ENCODE measurements at regions not wholly inside any gene's neighbourhood (a gene's known extent, or its start where the extent isn't known, plus 50 kb on each side); places are given as distances from the start of the nearest gene placed in this dataset.

GRCh38 chr16:26546573-26546972, 520.2 kb upstream of the C16orf82 start:
- Histone ChIP-seq H3K36me3 (ENCODE audit: control insufficient read depth in 1 of 2, insufficient read depth in 2 of 2, low read length in 2 of 2) (no peaks in the 10 kb centered on the region), H3K9ac (ENCODE audit: low read length) (no peak overlapping the region), H3K9me2 (ENCODE audit: insufficient read depth) (no peaks in the 10 kb centered on the region), H3K27ac (ENCODE audit: low read depth, low read length) (no peak overlapping the region), H2AFZ (ENCODE audit: low read depth, low read length, poor library complexity, severe bottlenecking) (no peak overlapping the region), H3K27me3 (ENCODE audit: insufficient read depth, low read length) (no peaks in the 10 kb centered on the region), H3K4me3 (replicated peaks in 1 of 2; ENCODE audit: low read depth in 1 of 2, low read length in 2 of 2) (no peak overlapping the region), H3K4me2 (ENCODE audit: low read length) (no peak overlapping the region), H3K79me2 (ENCODE audit: insufficient read depth, low read length) (no peaks in the 10 kb centered on the region), H4K20me1 (ENCODE audit: insufficient read depth) (no peaks in the 10 kb centered on the region), H3K9me3 (ENCODE audit: control insufficient read depth in 1 of 2, insufficient read depth in 1 of 2, low read depth in 1 of 2, low read length in 2 of 2) (peaks cover 0 to 9% of the 10 kb centered on the region in 2 experiments; a peak in 1 of 4 replicates), H3K4me1 (ENCODE audit: control insufficient read depth in 1 of 2, insufficient read depth in 2 of 2, low read length in 2 of 2) (no peaks in the 10 kb centered on the region)
- CTCF ChIA-PET = no interaction called here
- BruUV-seq (replicated peaks) = no TSS peak
- TF ChIP-seq FOSL1 (IDR thresholded peaks at IDR 0.05; ENCODE audit: low read depth) (no peak), YY1 (IDR thresholded peaks at IDR 0.05; ENCODE audit: extremely low read depth, insufficient replicate concordance, low read depth, low read length) (no peak), ZFX (IDR thresholded peaks at IDR 0.05) (no peak), ELF1 (IDR thresholded peaks at IDR 0.05; ENCODE audit: borderline replicate concordance, low read depth) (no peak)
- ATAC-seq (no peak), DNase-seq (ENCODE audit: low read depth, low spot score) (no peak)
- POLR2A ChIA-PET = no interaction called here
- RAD21 ChIA-PET (ENCODE audit: low non-redundant PET in 1 of 2, low total read pairs in 2 of 2, uncharacterized antibody in 2 of 2, unreplicated experiment in 2 of 2) = no interaction called here
- intact Hi-C loops (cut with micrococcal nuclease) = no loop called here

- Histone ChIP-seq H3K9me2 (ENCODE audit: insufficient read depth) (no peaks in the 10 kb centered on the region), H3K4me2 (ENCODE audit: low read length) (no peak overlapping the region), H3K79me2 (ENCODE audit: insufficient read depth, low read length) (no peaks in the 10 kb centered on the region), H3K36me3 (ENCODE audit: control insufficient read depth in 1 of 2, insufficient read depth in 2 of 2, low read length in 2 of 2) (no peaks in the 10 kb centered on the region), H2AFZ (ENCODE audit: low read depth, low read length, poor library complexity, severe bottlenecking) (no peak overlapping the region), H4K20me1 (ENCODE audit: insufficient read depth) (no peaks in the 10 kb centered on the region), H3K27ac (ENCODE audit: low read depth, low read length) (no peak overlapping the region), H3K9me3 (ENCODE audit: control insufficient read depth in 1 of 2, insufficient read depth in 1 of 2, low read depth in 1 of 2, low read length in 2 of 2) (peaks cover 0 to 9% of the 10 kb centered on the region in 2 experiments; a peak in 1 of 4 replicates), H3K9ac (ENCODE audit: low read length) (no peak overlapping the region), H3K27me3 (ENCODE audit: insufficient read depth, low read length) (no peaks in the 10 kb centered on the region), H3K4me3 (replicated peaks in 1 of 2; ENCODE audit: low read depth in 1 of 2, low read length in 2 of 2) (no peak overlapping the region), H3K4me1 (ENCODE audit: control insufficient read depth in 1 of 2, insufficient read depth in 2 of 2, low read length in 2 of 2) (no peaks in the 10 kb centered on the region)
- POLR2A ChIA-PET = no interaction called here
- intact Hi-C loops (cut with micrococcal nuclease) = no loop called here
- ATAC-seq = no peak
- RAD21 ChIA-PET (ENCODE audit: low non-redundant PET in 1 of 2, low total read pairs in 2 of 2, uncharacterized antibody in 2 of 2, unreplicated experiment in 2 of 2) = no interaction called here
- BruUV-seq (replicated peaks) = no TSS peak
- CTCF ChIA-PET = no interaction called here
- TF ChIP-seq SP1 (IDR thresholded peaks at IDR 0.05; ENCODE audit: low read depth) = no peak
- no peak for TF ChIP-seq EZH2phosphoT487 (IDR thresholded peaks at IDR 0.05; ENCODE audit: borderline replicate concordance)
- no peak for TF ChIP-seq ELF1 (IDR thresholded peaks at IDR 0.05; ENCODE audit: borderline replicate concordance, low read depth)
- no peak for TF ChIP-seq REST (IDR thresholded peaks at IDR 0.05; ENCODE audit: low read depth)
- no peak for TF ChIP-seq EZH2 (IDR thresholded peaks at IDR 0.05)
- TF ChIP-seq POLR2AphosphoS5 (IDR thresholded peaks at IDR 0.05; ENCODE audit: low read depth, low read length) = no peak
- no peak for TF ChIP-seq SIN3A (IDR thresholded peaks at IDR 0.05; ENCODE audit: low read depth)
- no peak for TF ChIP-seq JUND (IDR thresholded peaks at IDR 0.05)
- TF ChIP-seq ZBTB33 (IDR thresholded peaks at IDR 0.05; ENCODE audit: extremely low read depth, insufficient replicate concordance, low read length) = no peak
- no peak for TF ChIP-seq CTCF (IDR thresholded peaks at IDR 0.05 in 2 of 3, conservative IDR thresholded peaks at IDR 0.05 in 1 of 3; ENCODE audit: borderline replicate concordance in 1 of 3, insufficient read depth in 1 of 3, low read depth in 2 of 3, low read length in 2 of 3)
- TF ChIP-seq RAD21 (IDR thresholded peaks at IDR 0.05; ENCODE audit: low read depth) = no peak
- no peak for DNase-seq (ENCODE audit: low read depth, low spot score)
Observed at GRCh38 chr16:26547681-26548080, 519.0 kb upstream of the C16orf82 start.
